ENCODE measurements at regions not wholly inside any gene's neighbourhood (a gene's known extent, or its start where the extent isn't known, plus 50 kb on each side); places are given as distances from the start of the nearest gene placed in this dataset.

DNA sequence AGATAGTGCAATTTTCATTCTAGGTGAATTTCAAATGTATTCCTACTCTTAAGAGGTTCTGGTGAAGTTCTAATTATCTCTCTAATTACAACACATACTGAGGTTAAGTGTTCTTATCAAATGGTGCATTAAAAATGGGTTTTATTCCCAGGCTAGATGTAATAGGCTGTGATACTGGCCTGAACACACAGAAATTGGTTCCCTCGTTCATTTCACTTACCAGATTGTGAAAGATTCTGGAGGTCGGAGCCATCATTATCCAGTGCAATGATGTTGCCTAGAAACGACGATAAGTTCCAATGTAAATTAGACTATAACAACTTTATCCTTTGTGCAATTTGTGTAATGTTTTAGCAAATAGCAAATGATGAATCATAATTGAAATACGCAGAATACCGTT, 172.6 kb upstream of the SOX4 start:
- POLR2A ChIA-PET = no interaction called here
- no peaks in the 10 kb centered on the region for H3K9me3 ChIP-seq (ENCODE audit: control insufficient read depth, insufficient read depth, low read depth, low read length)
- CTCF ChIA-PET = no interaction called here
- no peaks in the 10 kb centered on the region for H3K36me3 ChIP-seq (ENCODE audit: control insufficient read depth in 2 of 2, insufficient read depth in 1 of 2, low read length in 2 of 2)
- peaks cover 3% of the 10 kb centered on the region; the same call in 1 of the 2 replicates for H3K4me1 ChIP-seq (ENCODE audit: control insufficient read depth, insufficient read depth, low read length)
- TF ChIP-seq, protein P1, sequence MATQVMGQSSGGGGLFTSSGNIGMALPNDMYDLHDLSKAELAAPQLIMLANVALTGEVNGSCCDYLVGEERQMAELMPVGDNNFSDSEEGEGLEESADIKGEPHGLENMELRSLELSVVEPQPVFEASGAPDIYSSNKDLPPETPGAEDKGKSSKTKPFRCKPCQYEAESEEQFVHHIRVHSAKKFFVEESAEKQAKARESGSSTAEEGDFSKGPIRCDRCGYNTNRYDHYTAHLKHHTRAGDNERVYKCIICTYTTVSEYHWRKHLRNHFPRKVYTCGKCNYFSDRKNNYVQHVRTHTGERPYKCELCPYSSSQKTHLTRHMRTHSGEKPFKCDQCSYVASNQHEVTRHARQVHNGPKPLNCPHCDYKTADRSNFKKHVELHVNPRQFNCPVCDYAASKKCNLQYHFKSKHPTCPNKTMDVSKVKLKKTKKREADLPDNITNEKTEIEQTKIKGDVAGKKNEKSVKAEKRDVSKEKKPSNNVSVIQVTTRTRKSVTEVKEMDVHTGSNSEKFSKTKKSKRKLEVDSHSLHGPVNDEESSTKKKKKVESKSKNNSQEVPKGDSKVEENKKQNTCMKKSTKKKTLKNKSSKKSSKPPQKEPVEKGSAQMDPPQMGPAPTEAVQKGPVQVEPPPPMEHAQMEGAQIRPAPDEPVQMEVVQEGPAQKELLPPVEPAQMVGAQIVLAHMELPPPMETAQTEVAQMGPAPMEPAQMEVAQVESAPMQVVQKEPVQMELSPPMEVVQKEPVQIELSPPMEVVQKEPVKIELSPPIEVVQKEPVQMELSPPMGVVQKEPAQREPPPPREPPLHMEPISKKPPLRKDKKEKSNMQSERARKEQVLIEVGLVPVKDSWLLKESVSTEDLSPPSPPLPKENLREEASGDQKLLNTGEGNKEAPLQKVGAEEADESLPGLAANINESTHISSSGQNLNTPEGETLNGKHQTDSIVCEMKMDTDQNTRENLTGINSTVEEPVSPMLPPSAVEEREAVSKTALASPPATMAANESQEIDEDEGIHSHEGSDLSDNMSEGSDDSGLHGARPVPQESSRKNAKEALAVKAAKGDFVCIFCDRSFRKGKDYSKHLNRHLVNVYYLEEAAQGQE (tag by site-specific recombination; IDR thresholded peaks at IDR 0.05) = no peak
- TF ChIP-seq SP7 (tag by site-specific recombination; IDR thresholded peaks at IDR 0.05) (no peak), SCRT2 (tag by site-specific recombination; IDR thresholded peaks at IDR 0.05) (peak; percentile 49; the same call in 1 of the 2 replicates)
- no peak overlapping the region for H3K27ac ChIP-seq (ENCODE audit: extremely low read depth, low read depth, low read length)
- H3K4me3 ChIP-seq (ENCODE audit: low read depth, low read length) = no peak overlapping the region

DNA sequence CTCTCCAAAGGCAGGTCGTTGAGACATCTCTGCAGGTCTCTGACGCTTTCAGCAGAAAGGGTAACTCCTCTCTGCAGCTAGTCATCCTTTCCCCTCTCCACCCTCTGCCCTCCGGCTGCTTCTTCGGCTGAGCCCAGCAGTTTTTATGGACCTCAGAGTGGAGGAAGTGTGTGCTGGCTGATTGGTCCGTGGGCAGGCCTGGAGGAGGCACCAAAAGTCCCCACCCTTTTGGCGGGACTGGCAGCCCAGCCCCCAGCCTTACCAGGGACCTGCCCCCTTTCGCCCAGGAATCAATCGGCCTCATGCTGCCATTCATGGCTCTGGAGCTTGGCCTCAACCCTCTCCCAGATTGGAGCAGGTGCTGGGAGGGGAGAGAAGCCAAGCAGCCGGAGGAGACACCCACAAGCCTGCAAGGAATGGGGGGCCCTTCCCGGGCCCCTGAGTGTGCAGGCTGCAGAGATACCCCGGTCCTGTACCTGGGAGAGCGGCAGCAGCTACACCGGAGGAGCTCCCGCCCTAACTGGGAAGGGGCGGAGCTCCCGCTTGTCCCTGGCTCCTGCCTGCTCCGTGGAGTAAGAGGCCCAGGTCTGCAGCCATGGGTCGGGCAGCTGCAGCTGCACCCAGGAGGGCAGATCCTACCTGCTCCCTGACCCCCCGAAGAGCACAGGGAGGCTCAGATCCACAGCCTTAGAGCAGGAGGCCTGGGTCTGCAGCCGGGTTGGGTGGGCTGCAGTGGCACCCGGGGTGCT, 170.3 kb upstream of the SOX4 start:
- TF ChIP-seq ZNF549 (tag by site-specific recombination; IDR thresholded peaks at IDR 0.05) = peak; percentile 66
- no peak for TF ChIP-seq ZNF16 (tag by site-specific recombination; IDR thresholded peaks at IDR 0.05; ENCODE audit: low read depth)
- no peak for TF ChIP-seq ZNF626 (tag by site-specific recombination; IDR thresholded peaks at IDR 0.05)
- TF ChIP-seq, protein P2, sequence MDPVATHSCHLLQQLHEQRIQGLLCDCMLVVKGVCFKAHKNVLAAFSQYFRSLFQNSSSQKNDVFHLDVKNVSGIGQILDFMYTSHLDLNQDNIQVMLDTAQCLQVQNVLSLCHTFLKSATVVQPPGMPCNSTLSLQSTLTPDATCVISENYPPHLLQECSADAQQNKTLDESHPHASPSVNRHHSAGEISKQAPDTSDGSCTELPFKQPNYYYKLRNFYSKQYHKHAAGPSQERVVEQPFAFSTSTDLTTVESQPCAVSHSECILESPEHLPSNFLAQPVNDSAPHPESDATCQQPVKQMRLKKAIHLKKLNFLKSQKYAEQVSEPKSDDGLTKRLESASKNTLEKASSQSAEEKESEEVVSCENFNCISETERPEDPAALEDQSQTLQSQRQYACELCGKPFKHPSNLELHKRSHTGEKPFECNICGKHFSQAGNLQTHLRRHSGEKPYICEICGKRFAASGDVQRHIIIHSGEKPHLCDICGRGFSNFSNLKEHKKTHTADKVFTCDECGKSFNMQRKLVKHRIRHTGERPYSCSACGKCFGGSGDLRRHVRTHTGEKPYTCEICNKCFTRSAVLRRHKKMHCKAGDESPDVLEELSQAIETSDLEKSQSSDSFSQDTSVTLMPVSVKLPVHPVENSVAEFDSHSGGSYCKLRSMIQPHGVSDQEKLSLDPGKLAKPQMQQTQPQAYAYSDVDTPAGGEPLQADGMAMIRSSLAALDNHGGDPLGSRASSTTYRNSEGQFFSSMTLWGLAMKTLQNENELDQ (tag by site-specific recombination; IDR thresholded peaks at IDR 0.05; ENCODE audit: low read depth) = no peak
- Histone ChIP-seq H3K36me3 (ENCODE audit: control insufficient read depth in 2 of 2, insufficient read depth in 1 of 2, low read length in 2 of 2) (no peaks in the 10 kb centered on the region), H3K9me3 (ENCODE audit: control insufficient read depth, insufficient read depth, low read depth, low read length) (no peaks in the 10 kb centered on the region), H3K27ac (ENCODE audit: extremely low read depth, low read depth, low read length) (no peak overlapping the region), H3K4me1 (ENCODE audit: control insufficient read depth, insufficient read depth, low read length) (peaks cover 3% of the 10 kb centered on the region; the same call in 1 of the 2 replicates), H3K4me3 (ENCODE audit: low read depth, low read length) (no peak overlapping the region)
- ChIA-PET POLR2A (interaction anchor here (0.8 kb wide), 1 partner anchor 14 kb away, joined by 3 read pairs; no protein-coding TSS in a partner anchor), CTCF (interaction anchor here (0.7 kb wide), 1 partner anchor 36 kb away, joined by 3 read pairs; no protein-coding TSS in a partner anchor)

DNA sequence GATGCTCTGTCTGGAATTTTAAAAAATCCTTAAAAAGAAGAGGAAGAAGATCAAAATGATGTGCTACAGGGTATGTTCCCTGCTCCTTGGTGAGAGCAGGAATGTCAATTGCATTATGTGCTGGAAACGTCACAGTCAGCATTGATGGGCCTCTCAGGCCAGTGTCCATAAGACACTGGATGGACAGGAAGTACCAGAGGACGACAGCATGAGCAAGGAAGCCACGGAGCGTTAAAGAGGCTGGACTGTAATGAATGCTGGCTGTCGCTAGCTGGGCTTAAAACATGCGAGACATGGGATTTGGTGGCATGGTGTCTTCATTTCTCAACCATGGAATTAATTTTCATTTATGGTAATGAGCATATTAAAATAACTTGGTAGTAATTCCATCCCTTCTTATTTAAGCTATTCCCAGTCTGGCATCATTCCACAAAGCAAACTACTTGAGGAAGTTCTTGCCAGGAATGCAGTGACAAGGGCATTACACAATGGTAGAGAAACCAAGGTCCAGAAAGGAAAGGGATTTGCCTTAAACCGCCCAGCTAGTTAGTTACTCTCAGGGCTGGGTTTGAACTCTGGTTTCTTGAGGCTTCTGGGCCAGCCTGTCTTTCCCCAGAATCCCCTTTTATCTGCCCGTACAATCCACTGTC, 166.6 kb upstream of the SOX4 start:
- ChIA-PET POLR2A (no interaction called here), CTCF (interaction anchor here (0.8 kb wide), 1 partner anchor 23 kb away, joined by 3 read pairs; no protein-coding TSS in a partner anchor)
- Histone ChIP-seq H3K27ac (ENCODE audit: extremely low read depth, low read depth, low read length) (no peak overlapping the region), H3K9me3 (ENCODE audit: control insufficient read depth, insufficient read depth, low read depth, low read length) (no peaks in the 10 kb centered on the region), H3K4me3 (ENCODE audit: low read depth, low read length) (no peak overlapping the region), H3K36me3 (ENCODE audit: control insufficient read depth in 2 of 2, insufficient read depth in 1 of 2, low read length in 2 of 2) (no peaks in the 10 kb centered on the region), H3K4me1 (ENCODE audit: control insufficient read depth, insufficient read depth, low read length) (no peaks in the 10 kb centered on the region)
- TF ChIP-seq ZNF548 (tag by site-specific recombination; IDR thresholded peaks at IDR 0.05) (no peak), ZNF670 (tag by site-specific recombination; IDR thresholded peaks at IDR 0.05; ENCODE audit: low read depth) (no peak), ZSCAN30 (tag by site-specific recombination; IDR thresholded peaks at IDR 0.05) (no peak), TCF7L2 (IDR thresholded peaks at IDR 0.05; ENCODE audit: borderline replicate concordance, low read depth, low read length) (no peak), ZNF785 (tag by site-specific recombination; IDR thresholded peaks at IDR 0.05) (no peak), ZNF112 (tag by site-specific recombination; IDR thresholded peaks at IDR 0.05) (no peak), SP3 (tag by site-specific recombination; IDR thresholded peaks at IDR 0.05) (no peak), ZNF121 (tag by site-specific recombination; IDR thresholded peaks at IDR 0.05) (no peak), ZNF514 (tag by site-specific recombination; IDR thresholded peaks at IDR 0.05) (no peak)
- TF ChIP-seq, protein P3, sequence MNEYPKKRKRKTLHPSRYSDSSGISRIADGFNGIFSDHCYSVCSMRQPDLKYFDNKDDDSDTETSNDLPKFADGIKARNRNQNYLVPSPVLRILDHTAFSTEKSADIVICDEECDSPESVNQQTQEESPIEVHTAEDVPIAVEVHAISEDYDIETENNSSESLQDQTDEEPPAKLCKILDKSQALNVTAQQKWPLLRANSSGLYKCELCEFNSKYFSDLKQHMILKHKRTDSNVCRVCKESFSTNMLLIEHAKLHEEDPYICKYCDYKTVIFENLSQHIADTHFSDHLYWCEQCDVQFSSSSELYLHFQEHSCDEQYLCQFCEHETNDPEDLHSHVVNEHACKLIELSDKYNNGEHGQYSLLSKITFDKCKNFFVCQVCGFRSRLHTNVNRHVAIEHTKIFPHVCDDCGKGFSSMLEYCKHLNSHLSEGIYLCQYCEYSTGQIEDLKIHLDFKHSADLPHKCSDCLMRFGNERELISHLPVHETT (tag by site-specific recombination; IDR thresholded peaks at IDR 0.05) = no peak
- TF ChIP-seq, protein P4, sequence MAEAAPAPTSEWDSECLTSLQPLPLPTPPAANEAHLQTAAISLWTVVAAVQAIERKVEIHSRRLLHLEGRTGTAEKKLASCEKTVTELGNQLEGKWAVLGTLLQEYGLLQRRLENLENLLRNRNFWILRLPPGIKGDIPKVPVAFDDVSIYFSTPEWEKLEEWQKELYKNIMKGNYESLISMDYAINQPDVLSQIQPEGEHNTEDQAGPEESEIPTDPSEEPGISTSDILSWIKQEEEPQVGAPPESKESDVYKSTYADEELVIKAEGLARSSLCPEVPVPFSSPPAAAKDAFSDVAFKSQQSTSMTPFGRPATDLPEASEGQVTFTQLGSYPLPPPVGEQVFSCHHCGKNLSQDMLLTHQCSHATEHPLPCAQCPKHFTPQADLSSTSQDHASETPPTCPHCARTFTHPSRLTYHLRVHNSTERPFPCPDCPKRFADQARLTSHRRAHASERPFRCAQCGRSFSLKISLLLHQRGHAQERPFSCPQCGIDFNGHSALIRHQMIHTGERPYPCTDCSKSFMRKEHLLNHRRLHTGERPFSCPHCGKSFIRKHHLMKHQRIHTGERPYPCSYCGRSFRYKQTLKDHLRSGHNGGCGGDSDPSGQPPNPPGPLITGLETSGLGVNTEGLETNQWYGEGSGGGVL (tag by site-specific recombination; IDR thresholded peaks at IDR 0.05) = no peak
- TF ChIP-seq, protein P5, sequence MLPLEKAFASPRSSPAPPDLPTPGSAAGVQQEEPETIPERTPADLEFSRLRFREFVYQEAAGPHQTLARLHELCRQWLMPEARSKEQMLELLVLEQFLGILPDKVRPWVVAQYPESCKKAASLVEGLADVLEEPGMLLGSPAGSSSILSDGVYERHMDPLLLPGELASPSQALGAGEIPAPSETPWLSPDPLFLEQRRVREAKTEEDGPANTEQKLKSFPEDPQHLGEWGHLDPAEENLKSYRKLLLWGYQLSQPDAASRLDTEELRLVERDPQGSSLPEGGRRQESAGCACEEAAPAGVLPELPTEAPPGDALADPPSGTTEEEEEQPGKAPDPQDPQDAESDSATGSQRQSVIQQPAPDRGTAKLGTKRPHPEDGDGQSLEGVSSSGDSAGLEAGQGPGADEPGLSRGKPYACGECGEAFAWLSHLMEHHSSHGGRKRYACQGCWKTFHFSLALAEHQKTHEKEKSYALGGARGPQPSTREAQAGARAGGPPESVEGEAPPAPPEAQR (tag by site-specific recombination; IDR thresholded peaks at IDR 0.05) = no peak
